ENCODE measurements at regions not wholly inside any gene's neighbourhood (a gene's known extent, or its start where the extent isn't known, plus 50 kb on each side); places are given as distances from the start of the nearest gene placed in this dataset.

DNA sequence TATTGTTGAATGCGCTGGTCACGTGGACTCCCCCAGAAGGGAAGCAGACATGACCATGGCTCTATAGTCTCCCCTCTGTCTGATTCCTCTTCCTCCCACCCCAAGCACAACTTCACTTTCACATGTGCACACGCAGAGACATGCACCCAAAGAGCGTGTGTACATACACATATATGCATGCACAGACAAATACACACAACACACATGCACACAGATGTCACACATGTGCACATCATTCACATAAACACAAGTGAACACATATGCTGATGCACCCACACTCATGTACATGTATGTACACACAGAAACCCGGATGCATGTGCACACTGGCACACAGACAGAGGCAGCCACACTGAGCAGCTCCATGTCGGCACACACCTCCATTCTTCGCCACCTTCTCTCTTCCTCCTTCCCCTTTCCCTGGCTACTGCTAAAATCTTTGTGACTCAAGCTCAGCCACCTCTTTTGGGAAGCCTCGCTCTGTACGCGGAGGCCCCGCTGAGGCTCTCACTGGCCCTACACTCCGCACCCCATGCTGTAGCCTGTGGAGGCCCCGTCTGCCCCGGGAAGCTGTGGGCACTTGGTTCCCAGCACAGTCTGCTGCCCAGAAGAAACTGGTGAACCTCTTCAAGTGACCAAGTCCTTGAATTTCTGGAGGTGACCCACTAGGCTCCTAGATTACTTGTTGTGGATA is 101.6 kb upstream of the TEX51 start:
- DNase-seq: no peak

DNA sequence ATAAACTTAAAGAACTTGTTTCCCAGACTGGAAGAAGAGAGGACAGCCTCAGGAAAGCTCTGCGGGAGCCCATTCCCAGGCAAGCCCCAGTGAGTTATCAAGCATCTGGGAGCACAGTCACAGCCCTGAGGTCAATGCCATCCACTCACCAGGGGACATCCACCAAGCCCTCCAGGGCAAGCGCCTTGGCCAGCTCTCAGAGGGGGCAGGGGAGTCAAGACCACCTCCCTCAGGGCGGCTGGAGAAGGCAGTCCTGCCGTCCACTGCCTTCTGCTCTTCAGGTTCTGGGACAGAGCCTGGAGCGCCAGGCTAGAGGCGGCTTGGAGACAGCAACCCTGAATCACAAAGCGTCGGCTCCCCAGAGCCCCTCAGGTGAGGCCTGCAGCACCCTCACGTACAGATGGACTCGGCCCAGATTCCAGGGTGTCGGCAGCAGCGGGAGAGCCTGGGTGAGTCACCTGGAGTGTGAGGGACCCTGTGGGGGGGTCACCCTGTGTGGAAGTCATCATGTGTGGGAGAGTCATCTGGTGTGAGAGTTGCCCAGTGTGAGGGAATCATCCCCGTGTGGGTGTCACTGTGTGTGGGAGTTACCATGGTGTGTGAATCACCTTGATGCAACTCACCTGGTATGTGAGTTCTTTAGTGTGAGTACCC is 100.9 kb upstream of the TEX51 start:
- DNase-seq: no peak

DNA sequence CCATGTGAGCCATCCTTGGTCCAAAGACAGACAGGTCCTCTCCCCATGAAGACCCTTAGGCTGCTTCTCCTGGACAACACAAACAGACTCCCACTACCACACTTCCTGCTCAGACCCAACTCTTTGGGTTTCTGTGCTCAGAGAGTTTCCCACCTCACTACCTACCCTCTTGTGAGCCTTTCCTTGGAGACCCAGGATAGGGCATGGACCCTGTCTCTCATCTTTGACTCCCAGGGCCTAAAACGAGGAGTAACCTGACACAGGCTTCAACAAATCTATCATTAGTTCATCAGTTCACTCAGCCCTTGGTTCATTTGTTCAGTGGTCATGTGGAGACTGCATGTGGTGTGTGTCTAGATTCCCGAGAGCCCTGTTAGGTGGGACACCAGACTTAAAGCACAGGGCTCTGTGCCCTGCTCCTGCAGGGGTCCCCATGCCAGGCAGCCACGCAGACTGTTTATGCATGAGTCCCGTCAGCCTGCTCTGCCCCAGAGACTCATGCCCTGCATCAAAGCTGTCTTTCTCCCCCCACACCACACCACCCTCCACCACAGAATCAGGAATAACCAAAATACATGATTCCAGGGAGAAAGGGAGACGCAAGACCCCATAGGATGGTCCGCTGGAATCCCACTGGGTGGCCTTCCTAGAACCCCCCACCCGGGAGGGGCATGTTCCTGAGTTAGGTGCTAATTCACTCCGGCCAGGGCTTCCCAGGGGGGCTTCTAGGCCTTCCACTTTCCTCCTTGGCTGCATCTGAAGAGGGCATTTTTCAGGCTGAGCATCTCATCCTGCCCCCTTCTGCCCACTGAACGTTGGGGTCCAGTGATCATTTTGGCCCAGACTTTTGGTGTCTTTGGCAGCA is 100.2 kb upstream of the TEX51 start:
- no peak for DNase-seq

DNA sequence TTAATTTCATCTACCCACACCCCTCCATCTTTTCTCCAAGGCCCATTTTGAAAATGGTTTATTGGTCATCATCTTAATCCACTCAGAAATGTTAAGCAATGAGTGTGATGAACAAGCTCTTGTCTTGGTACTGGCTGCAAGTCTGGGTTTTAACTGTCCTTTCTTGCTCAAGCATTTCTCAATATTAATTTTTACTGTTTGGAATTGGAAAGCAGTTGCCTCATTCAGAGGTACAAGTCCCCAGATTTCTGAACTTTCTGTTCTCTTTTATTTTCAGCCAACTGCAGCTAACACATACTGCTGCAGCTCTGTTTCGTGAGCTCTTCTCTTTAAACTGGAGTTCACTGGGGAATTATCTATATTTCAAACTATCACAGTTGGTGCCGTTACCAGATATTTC is 99.4 kb upstream of the TEX51 start:
- no peak for DNase-seq

DNA sequence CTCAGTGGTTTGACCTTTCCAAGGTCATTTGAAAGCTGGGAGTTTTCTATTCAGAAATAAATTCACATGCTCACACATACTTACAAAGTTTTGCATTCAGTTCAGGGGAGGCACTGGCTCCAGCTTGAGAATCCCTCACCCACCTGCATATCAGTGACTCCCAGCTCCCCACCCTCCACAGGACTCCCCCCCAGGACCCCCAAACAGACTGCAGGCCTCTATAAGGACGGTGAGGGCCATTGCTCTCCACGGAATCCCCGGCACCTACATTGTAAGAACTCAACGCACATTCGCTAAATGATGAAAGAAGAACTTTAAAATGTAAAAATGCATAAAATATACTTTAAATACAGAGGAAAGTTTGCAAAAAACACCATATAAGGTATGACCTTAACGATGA is 97.2 kb upstream of the TEX51 start:
- DNase-seq: no peak

DNA sequence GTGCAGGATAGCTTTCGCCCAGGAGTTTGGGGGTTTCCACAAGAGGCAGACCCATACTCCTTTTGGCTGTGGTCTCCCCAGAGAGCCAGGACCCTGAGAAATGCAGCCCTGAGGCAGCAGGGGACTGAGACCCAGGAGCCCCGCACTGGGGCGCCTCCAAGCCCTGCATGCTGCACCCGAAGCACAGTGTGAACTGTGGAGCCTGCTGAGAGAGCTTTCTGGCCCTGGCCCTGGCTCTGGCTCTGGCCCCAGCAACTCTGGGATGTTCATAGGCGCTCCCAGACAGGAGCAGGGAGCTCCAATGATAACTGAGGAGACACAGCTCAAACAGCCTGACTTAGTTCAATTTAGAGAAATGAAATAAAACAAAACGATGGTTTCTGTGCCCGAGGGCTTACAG is 96.4 kb upstream of the TEX51 start:
- DNase-seq: no peak

DNA sequence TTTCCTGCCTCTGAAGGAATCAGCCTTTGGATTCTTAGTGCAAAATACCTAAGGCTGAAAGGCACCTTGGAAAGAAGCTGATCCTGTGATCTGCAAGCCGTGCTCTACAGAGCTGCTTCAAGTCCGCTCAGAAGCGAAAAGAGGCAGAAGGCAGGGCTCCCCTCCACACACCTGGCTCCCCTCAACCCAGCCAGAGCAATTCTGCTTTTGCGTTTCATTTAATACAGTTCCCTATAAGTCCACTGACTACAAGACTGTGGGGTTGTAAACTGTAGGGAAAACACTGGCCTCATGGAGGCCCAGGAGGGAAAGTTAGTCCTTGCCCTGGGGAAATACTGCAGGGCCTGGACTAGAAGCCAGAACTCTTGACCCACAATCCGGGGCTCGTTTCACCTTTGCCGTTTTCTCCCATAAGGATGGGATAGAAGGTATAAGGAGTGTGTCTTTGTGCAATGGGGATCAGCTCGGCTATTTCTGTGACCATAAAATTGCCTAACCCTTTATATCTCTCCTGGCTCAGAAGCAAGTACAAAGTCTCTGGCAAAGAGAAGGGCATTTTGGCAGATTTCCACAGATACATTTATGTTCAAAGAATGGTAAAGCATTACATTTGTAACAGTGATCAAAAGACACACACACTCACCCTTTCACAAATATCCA is 95.8 kb upstream of the TEX51 start:
- DNase-seq: no peak

DNA sequence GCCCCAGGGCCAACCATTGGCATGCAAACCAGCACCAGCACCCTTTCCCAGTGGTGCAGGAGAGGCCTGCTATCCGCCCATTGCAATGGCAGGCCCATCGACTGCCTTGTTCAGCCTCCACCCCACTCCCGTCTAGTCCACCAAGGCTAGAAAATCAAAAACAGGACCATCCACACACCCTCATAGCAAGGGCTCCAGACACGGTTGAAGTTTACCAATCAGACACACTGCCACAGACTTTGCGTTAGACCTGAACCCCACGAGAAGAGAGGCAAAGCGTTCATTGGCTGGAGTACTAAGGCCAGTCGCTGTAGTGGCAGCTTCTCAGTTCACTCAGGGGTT is 95.3 kb upstream of the TEX51 start:
- DNase-seq: no peak

DNA sequence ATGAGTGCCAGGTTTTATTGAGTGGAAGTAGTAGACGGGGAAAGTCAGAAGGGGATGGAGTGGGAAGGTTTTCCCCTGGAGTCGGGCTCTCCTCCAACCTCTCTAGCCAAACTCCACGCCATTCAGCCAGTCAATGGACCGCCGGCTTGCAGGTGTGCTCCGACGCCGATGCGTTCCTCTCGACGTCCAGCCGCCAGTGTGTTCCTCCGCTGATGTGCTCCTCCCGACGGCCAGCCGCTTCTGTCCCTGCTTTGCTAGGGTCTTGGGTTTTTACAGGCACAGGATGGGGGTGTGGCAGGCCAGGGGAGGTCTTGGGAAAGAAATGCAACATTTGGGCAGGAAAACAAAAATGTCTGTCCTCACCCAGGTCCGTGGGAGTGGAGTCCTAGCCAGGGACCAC is 94.3 kb upstream of the TEX51 start:
- no peak for DNase-seq

DNA sequence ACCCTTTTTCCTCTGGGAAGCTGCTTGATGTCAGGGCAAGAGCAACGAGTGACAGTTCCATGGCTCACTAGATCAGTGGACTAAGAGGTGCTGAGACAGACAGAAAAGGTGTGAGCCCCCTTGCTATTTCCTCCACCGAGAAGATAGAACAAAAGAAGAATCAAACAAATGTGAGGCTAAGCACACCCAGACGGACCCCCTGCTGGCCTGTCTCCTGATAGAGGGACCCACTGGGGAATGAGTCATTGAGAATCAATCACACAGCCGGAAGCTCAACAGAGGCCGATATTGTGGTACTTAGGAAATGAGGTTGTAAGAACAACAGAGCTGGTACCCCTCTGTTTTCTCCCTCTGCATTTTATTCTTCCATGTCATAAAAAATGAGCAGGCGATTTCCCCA is 89.8 kb upstream of the TEX51 start:
- DNase-seq: no peak

DNA sequence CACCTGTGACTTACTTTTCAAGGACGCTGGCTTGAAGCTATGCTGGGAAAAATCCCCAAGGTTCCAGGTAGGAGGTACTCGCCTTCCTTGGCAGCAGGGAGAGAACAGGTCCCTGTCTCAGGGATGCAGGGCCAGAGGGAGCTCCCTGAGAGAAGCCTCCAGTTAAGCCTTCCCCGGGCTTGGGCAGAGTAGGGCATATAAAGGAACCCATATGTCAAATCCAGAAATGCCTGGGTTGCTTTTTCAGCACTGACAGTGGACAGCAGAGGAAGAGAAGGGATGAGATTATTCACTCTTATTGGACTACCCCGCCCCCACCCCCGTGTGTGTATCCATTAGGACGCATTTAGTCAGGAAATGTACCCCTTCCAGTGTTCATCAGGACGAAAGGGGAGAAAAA is 89.3 kb upstream of the TEX51 start:
- no peak for DNase-seq

DNA sequence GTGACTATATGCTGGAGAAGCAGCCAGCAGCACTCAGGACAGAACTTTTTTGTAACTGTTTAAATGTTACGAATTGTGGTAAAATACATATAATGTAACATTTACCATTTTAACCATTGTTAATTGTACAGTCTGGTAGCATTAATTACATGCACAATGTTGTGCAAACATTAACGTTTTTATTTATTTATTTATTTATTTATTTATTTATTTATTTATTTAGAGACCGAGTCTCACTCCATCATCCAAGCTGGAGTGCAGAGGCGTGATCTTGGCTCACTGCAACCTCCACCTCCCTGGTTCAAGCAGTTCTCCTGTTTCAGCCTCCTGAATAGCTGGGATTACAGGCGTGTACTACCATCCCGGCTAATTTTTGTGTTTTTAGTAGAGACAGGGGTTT is 88.7 kb upstream of the TEX51 start:
- no peak for DNase-seq

DNA sequence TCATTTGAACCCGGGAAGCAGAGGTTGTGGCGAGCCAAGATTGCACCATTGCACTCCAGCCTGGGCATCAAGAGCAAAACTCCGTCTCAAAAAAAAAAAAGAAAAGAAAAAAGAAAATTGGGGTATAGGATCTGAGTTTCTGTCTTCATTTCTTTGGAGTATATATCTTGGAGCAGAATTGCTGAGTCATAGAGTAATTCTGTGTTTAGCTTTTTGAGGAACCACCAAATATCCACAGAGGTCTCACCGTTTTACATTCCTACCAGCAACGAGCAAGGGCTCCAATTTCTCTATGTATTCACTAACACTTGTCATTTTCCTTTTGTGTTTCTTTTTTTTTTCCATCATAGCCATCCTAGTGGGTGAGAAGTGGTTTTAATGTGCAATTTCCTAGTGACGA is 87.6 kb upstream of the TEX51 start:
- no peak for DNase-seq

DNA sequence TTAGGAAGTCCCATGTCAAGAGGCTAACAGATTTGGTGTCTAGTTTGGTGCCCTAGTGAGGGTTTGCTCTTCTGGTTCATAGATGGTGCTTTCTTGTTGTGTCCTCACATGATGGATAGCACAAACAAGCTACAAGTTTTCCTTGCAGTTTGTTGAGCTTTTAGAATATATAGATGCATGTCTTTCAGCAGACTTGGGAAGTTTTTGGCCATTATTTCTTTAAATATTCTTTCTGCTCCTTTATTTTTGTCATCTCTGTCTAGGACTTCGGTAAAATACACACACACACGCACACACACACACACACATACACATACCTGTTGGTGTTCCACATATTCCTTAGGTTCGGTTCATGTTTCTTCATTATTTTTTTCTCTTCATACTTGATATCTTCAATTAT is 81.5 kb upstream of the TEX51 start:
- DNase-seq: no peak

DNA sequence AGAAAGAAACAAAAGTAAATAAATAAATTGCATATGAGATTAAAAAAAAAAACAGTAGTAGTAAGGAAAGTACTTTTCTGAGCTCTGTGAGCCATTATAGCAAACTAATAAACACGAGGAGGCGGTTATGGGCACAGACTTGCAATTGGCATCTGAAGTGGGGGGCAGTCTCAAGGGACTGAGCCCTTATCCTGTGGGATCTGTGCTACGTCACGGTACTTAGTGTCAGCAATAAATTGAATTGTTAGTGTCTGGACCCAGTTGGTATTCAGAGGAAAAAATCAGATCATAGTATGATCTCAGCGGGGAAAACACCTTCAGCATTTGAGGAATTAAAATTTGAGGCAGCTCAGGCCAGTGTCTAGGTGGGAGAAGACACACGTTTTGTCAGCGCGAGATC is 76.6 kb upstream of the TEX51 start:
- no peak for DNase-seq

DNA sequence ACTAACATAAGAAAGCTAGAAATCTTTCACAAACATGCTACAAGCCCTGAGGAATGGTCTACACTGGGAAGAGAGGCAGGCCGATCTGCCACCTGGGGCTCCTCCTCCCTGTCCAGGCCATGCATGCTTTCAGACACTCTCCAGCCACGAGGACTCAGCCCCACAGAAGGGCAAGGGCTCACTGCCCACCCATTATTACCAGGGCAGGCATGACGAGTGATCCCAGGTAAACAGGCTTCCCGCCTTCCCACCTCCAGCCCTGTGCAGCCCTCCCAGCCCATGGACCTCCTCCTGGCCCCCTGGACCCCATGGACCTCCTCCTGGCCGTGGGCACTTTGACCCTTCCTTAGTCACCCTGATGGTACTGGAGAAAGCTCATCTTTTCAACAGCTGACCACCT is 75.8 kb upstream of the TEX51 start:
- no peak for DNase-seq

DNA sequence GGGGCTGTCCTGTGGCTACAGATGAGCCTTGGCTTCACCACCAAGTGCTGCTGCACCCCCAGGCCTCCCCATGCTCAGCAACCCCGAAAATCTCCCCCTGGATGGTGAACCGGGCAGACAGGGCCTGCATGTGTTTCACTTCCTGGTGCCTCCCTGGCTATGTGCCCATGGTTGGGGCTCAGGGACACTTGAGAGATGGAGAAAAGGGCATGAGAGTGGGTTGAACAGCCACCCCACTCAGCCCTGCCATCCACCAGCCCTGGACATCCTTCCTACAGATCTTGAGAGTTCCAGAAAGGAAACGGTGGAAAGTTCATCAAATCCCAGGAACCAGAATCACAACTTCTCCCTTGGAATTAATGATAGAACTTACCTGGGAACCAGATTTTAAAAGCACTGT is 74.7 kb upstream of the TEX51 start:
- DNase-seq: no peak

DNA sequence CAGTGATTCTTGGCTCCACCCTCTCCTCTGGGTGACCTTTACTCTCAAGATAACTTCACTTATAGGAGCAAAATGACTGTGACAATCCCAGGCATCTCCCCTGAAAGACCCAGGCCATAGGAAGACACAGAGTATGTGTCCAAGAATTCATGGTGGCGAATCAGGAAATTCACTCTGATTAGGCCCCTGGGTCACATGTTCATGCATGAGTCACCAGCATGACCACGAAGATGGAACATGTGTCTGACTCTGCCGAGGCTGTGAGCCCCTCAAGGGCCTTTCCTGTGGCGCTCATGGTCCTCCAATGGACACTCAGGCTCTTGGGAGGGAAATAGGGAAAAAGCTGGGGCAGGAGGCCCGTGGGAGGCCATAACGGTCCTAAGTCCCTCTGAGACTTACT is 74.0 kb upstream of the TEX51 start:
- no peak for DNase-seq

DNA sequence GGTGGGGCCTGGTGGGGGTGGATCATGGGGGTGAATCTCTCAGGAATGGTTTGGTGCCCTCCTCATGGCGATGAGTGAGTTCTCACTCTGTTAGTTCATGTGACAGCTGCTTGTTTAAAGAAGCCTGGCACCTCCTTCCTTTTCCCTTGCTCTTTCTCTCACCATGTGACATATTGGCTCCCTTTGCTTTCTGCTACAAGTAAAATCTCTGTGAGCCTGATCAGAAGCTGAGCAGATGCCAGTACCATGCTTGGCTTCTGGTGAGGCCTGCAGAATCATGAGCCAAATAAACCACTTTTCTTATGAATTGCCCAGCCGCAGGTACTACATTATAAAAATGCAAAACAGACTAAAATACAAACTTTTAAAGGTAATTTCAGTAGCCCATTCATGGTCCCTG is 73.4 kb upstream of the TEX51 start:
- DNase-seq: no peak

DNA sequence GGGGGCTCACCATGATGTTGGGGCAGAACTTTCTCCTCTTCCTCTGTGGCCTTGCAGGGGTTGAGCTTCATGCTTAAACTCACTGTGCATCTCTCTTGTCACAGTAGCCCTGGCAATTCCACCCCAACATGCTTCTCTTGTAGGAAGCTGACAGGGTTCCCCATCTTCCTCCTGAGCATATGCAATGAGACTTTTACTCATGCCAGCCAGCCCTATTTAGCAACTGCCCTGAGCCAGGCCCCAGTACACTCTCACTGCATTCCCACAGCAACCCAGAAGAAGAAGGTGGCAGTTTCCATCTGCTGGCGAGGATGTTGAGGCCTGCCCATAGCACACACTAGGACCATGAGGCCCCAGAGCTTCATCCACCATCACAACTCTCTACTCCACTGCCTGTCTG is 72.2 kb upstream of the TEX51 start:
- DNase-seq: no peak

DNA sequence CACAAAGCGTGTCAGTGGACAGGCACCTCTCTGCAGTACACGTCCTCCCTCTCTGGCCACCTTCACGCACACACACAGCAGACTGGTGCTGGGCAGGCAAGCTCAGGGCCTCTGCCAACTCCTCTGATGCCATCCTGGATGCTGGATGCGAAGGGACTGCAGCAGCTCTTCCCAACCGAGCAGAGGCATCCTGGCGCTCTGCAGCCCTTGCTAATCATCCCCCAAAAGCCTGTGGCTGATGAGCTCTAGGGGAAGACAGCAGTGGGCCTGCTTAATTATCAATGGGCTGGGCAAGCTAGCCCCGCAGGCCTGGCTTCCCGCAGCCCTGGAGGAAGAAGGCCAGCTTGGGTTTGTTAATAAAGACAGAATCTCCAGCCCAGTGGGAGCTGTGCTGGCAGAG is 71.3 kb upstream of the TEX51 start:
- DNase-seq: no peak

DNA sequence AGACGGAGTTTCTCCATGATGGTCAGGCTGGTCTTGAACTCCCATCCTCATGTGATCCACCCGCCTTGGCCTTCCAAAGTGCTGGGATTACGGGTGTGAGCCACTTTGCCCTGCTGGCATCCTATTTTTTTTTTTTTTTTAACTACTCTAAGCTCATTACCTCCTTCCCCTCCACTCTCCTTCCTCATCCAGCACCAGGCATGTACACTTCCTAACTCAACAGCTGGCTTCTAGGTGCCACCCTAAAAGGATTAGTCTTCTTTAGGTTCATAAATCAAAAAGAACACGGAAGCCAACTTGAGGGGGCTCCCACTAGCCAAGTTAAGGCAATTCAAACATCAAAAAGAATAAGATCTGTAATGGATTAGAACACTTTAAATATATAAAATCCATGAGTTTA is 70.6 kb upstream of the TEX51 start:
- DNase-seq: no peak

DNA sequence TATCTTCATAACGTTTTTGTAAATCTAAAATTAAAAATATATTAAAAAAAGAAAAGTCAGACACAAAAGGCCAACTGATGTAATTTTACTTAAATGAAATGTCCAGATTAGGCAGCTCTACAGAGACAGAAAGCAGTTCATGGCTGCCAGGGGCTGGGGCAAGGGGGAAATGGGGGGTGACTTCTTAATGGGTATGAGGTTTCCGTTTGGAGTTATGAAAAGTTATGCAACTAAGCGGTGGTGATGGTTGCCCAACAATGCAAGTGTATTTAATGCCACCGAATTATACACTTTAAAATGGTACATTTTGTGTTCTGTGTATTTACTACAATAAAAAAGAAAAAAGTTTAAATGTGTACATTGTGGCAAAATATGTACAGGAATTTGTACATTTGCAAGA is 70.2 kb upstream of the TEX51 start:
- no peak for DNase-seq

Data from NCI-H510A treated with DMSO at 0.1 percent for 48 hours (cell line).